IMR-90 (cell line): ENCODE measurements at regions not wholly inside any gene's neighbourhood (a gene's known extent, or its start where the extent isn't known, plus 50 kb on each side); places are given as distances from the start of the nearest gene placed in this dataset.

Source experiments
- ATAC-seq: fragments of 200-7000 bp; cut with Tn5 transposase; 2 replicates; pipeline ENCODE4 v1.9.1; 2020; ENCODE audit warnings: low read depth, mild to moderate bottlenecking, moderate library complexity
- BruUV-seq: library from RNA; stranded (reverse); fragments of 400-500 nt; replicated peaks from 2 replicates; lab custom pipeline; 2021; lab: Mats Ljungman, UMichigan
- CTCF ChIA-PET: fragments of 300-600 bp; formaldehyde crosslinking; extraction: SDS; loops from one replicate; lab custom pipeline; 2021; ENCODE audit warnings: antibody characterized with exemption; lab: Yijun Ruan, JAX
- POLR2A ChIA-PET: fragments of 300-600 bp; sonication (Branson Sonifier 250); formaldehyde crosslinking; loops from one replicate; lab custom pipeline; 2022; ENCODE audit warnings: antibody characterized with exemption; ENCODE audit not compliant: unreplicated experiment; lab: Charles Lee
- DNase-seq: peaks from one replicate; pipeline ENCODE4 v3.0.0; 2013
- H2AFZ ChIP-seq: replicated peaks from 2 replicates; pipeline ENCODE3; 2013; ENCODE audit warnings: low read length, mild to moderate bottlenecking; ENCODE audit not compliant: poor library complexity
- H2AK5ac ChIP-seq: 2 replicates; pipeline ENCODE4 v1.6.1; 2013; ENCODE audit warnings: low read depth, low read length, inconsistent platforms
- H2AK9ac ChIP-seq: replicated peaks from 2 replicates; pipeline ENCODE3; 2013; ENCODE audit warnings: mild to moderate bottlenecking, low read depth, low read length, moderate library complexity; ENCODE audit not compliant: poor library complexity
- H2BK120ac ChIP-seq: 2 replicates; pipeline ENCODE4 v1.6.1; 2013; ENCODE audit warnings: low read depth, low read length, inconsistent platforms
- H2BK15ac ChIP-seq: 3 replicates; pipeline ENCODE4 v1.6.1; 2013; ENCODE audit warnings: low read depth, low read length, inconsistent platforms
- H2BK20ac ChIP-seq: 2 replicates; pipeline ENCODE4 v1.6.1; 2013; ENCODE audit warnings: low read depth, mild to moderate bottlenecking, inconsistent platforms, low read length, moderate library complexity
- H2BK5ac ChIP-seq: 2 replicates; pipeline ENCODE4 v1.6.1; 2013; ENCODE audit warnings: mild to moderate bottlenecking, low read depth, low read length, inconsistent platforms; ENCODE audit not compliant: poor library complexity, severe bottlenecking
- H3K14ac ChIP-seq: replicated peaks from 2 replicates; pipeline ENCODE4 v1.6.1; 2013; ENCODE audit warnings: low read depth, low read length, inconsistent platforms
- H3K18ac ChIP-seq: 2 replicates; pipeline ENCODE4 v1.6.1; 2013; ENCODE audit warnings: low read depth, low read length, control low read depth
- H3K23ac ChIP-seq: 2 replicates; pipeline ENCODE4 v1.6.1; 2013; ENCODE audit warnings: low read depth, low read length, inconsistent platforms
- H3K27ac ChIP-seq: 2 replicates; pipeline ENCODE4 v1.5.1; 2013; ENCODE audit warnings: mild to moderate bottlenecking, control low read depth, low read length; ENCODE audit not compliant: insufficient read depth
- H3K27me3 ChIP-seq: 2 replicates; pipeline ENCODE4 v1.6.1; 2013; ENCODE audit warnings: low read length; ENCODE audit not compliant: control insufficient read depth, insufficient read depth
- H3K36me3 ChIP-seq: 2 replicates; pipeline ENCODE4 v1.6.1; 2013; ENCODE audit warnings: low read length, mixed read lengths; ENCODE audit not compliant: control insufficient read depth, insufficient read depth
- H3K4ac ChIP-seq: 2 replicates; pipeline ENCODE4 v1.6.1; 2013; ENCODE audit warnings: low read depth, low read length, inconsistent platforms
- H3K4me1 ChIP-seq: 2 replicates; pipeline ENCODE4 v1.6.1; 2013; ENCODE audit warnings: low read length, mixed read lengths; ENCODE audit not compliant: control insufficient read depth, insufficient read depth
- H3K4me2 ChIP-seq: 2 replicates; pipeline ENCODE4 v1.6.1; 2013; ENCODE audit warnings: low read depth, mild to moderate bottlenecking, control low read depth, low read length, moderate library complexity
- H3K4me3 ChIP-seq: 2 replicates; pipeline ENCODE4 v1.5.1; 2013; ENCODE audit warnings: low read depth, mild to moderate bottlenecking, control low read depth, low read length, moderate library complexity; ENCODE audit not compliant: insufficient read depth
- H3K56ac ChIP-seq: 2 replicates; pipeline ENCODE4 v1.6.1; 2013; ENCODE audit warnings: low read length, inconsistent platforms; ENCODE audit not compliant: insufficient read depth; ENCODE audit errors: extremely low read depth
- H3K79me1 ChIP-seq, 2 experiments: 2 replicates each; pipeline ENCODE4 v1.6.1; 2013; ENCODE audit warnings: low read length in 2 of 2, inconsistent platforms in 1 of 2, low read depth in 1 of 2
- H3K9ac ChIP-seq: 2 replicates; pipeline ENCODE4 v1.6.1; 2013; ENCODE audit warnings: low read depth, low read length, control low read depth
- H3K9me1 ChIP-seq: 2 replicates; pipeline ENCODE4 v1.6.1; 2013; ENCODE audit warnings: low read length, inconsistent platforms; ENCODE audit not compliant: insufficient read depth
- H3K9me3 ChIP-seq: 2 replicates; pipeline ENCODE4 v1.6.1; 2013; ENCODE audit warnings: low read length; ENCODE audit not compliant: control insufficient read depth, insufficient read depth
- H4K20me1 ChIP-seq: 2 replicates; pipeline ENCODE4 v1.6.1; 2013; ENCODE audit warnings: low read length, inconsistent platforms; ENCODE audit not compliant: insufficient read depth
- H4K5ac ChIP-seq: 2 replicates; pipeline ENCODE4 v1.6.1; 2013; ENCODE audit warnings: mild to moderate bottlenecking, low read depth, low read length, control low read depth
- H4K8ac ChIP-seq, 2 experiments: 2 replicates each; pipeline ENCODE4 v1.6.1; 2013; ENCODE audit warnings: low read depth in 2 of 2, low read length in 2 of 2, control low read depth in 1 of 2, inconsistent platforms in 1 of 2
- H4K91ac ChIP-seq: 2 replicates; pipeline ENCODE4 v1.6.1; 2013; ENCODE audit warnings: low read depth, low read length, inconsistent platforms; ENCODE audit not compliant: insufficient read depth
- BHLHE40 ChIP-seq: fragments of 150-350 bp; IDR thresholded peaks from 2 replicates; pipeline ENCODE4 v1.6.1; 2016; ENCODE audit warnings: mild to moderate bottlenecking, low read depth, low read length
- CEBPB ChIP-seq: IDR thresholded peaks from 2 replicates; pipeline ENCODE4 v1.6.1; 2012; ENCODE audit warnings: low read depth, low read length, improper control_type of control experiment
- MXI1 ChIP-seq: IDR thresholded peaks from 2 replicates; pipeline ENCODE4 v1.6.1; 2012; ENCODE audit warnings: low read depth, mild to moderate bottlenecking, low read length, moderate library complexity, borderline replicate concordance
- RFX5 ChIP-seq: IDR thresholded peaks from 2 replicates; pipeline ENCODE4 v1.8.0; 2012; ENCODE audit warnings: low read depth, mild to moderate bottlenecking, low read length, moderate library complexity
- SMC3 ChIP-seq: fragments of 150-350 bp; IDR thresholded peaks from 2 replicates; pipeline ENCODE4 v1.6.1; 2016; ENCODE audit warnings: low read depth, mild to moderate bottlenecking, antibody characterized with exemption, low read length, moderate library complexity
- dilution Hi-C: fragments of 300-500 bp; cut with HindIII; formaldehyde crosslinking; loops from one replicate; pipeline ENCODE4 v1.14.3; 2018; ENCODE audit warnings: low sequenced_read_pairs; ENCODE audit not compliant: unreplicated experiment
- in situ Hi-C: fragments of 300-500 bp; cut with MboI; formaldehyde crosslinking; loops from 3 replicates; pipeline ENCODE4 v1.14.3; 2019; ENCODE audit warnings: low sequenced_read_pairs, inconsistent platforms, mixed read lengths
- intact Hi-C: fragments of 100-400 bp; cut with micrococcal nuclease; formaldehyde crosslinking; loops from 2 replicates; pipeline ENCODE4 v1.10.0; 2022

DNA sequence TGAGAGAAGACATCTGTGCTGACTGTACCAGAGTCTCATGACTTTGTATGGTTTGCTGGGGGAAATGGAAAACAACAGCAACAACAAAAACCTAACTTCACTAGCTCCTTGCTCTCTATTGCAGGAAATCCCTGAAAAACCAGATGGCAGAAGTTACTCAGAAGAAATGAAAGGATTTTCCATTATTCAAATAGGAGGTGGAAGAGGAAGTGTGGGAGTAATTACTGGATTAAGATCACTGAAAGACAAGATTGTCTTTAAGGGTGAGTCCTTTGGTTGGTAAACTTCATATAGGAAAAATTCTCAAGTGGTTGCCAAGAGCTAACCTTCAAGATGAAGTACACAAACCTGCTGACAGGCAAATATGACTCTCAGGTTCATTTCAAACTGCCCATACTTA, 391.9 kb upstream of the ATP2B1 start:
- H3K18ac ChIP-seq: no peak overlapping the region
- H2AK5ac ChIP-seq: no peak overlapping the region
- peaks cover 3% of the 10 kb centered on the region for H3K4me1 ChIP-seq
- intact Hi-C loops: no loop called here
- H3K27me3 ChIP-seq: no peaks in the 10 kb centered on the region
- H3K4me3 ChIP-seq: no peak overlapping the region
- ChIA-PET CTCF (no interaction called here), POLR2A (no interaction called here)
- H3K4me2 ChIP-seq: no peak overlapping the region
- H4K20me1 ChIP-seq: no peaks in the 10 kb centered on the region
- no peak overlapping the region for H4K91ac ChIP-seq
- no peaks in the 10 kb centered on the region for H3K9me3 ChIP-seq
- no peak overlapping the region for H2BK20ac ChIP-seq
- H2BK5ac ChIP-seq: no peak overlapping the region
- no TSS peak for BruUV-seq
- no peaks in the 10 kb centered on the region for H3K36me3 ChIP-seq
- ATAC-seq (no peak), DNase-seq (no peak)
- no peak overlapping the region for H3K56ac ChIP-seq
- no peak overlapping the region for H4K8ac ChIP-seq
- in situ Hi-C loops: loop anchor here (5.0 kb wide), 1 partner anchor 558 kb away; no protein-coding TSS in a partner anchor
- no peak overlapping the region for H3K9ac ChIP-seq
- no peak overlapping the region for H2BK15ac ChIP-seq
- no peak overlapping the region for H3K4ac ChIP-seq
- no peak overlapping the region for H4K5ac ChIP-seq
- H3K27ac ChIP-seq: no peak overlapping the region
- no peaks in the 10 kb centered on the region for H3K79me1 ChIP-seq
- H2AFZ ChIP-seq: no peak overlapping the region
- no peak overlapping the region for H3K23ac ChIP-seq
- no peak overlapping the region for H2AK9ac ChIP-seq
- no peak for TF ChIP-seq RFX5
- no peak for TF ChIP-seq BHLHE40
- TF ChIP-seq CEBPB: no peak
- TF ChIP-seq MXI1: no peak
- no peak for TF ChIP-seq SMC3
- H3K14ac ChIP-seq: no peak overlapping the region
- no peak overlapping the region for H2BK120ac ChIP-seq
- H3K9me1 ChIP-seq: no peaks in the 10 kb centered on the region; the same call in 1 of the 2 replicates
- dilution Hi-C loops: no loop called here
